GM19023 (cell line): ENCODE measurements at regions not wholly inside any gene's neighbourhood (a gene's known extent, or its start where the extent isn't known, plus 50 kb on each side); places are given as distances from the start of the nearest gene placed in this dataset.

Experiments used
- ATAC-seq: cut with Tn5 transposase; IDR thresholded peaks from one replicate; pipeline ENCODE4 v1.9.1; 2021; ENCODE audit warnings: mild to moderate bottlenecking, moderate library complexity; ENCODE audit not compliant: unreplicated experiment

DNA sequence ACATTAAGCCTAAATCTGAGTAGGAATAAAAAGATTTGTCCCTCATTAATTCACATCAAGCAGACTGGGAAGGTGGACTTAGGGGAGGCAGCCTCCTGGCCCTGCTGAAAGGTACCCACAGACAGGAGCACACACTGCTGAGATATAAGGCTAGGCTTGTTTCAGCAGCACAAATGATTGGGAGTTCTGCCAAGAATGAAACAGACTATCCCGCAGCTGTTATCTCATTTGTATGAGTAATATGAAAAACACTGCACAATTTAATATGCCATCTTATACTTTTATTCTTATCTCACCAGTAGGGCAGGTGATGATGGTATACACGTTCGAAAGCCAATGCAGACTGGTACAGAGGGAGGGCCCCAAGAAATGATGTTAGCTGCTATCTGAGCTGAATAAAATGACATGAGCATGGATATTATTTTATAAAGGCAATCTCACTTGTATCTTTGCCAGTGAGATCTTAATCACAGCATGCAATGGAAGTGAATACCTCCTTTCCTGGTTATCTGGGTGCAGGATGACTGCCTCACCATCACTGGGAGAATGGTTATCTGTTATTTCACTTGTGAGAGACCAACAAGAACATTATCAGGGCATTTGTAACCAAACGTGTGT, 258.7 kb upstream of the PPP2R3A start:
- ATAC-seq: no peak

- no peak for ATAC-seq
Measured at GRCh38 chr3:135719449-135719848, 246.1 kb upstream of the PPP2R3A start.

DNA sequence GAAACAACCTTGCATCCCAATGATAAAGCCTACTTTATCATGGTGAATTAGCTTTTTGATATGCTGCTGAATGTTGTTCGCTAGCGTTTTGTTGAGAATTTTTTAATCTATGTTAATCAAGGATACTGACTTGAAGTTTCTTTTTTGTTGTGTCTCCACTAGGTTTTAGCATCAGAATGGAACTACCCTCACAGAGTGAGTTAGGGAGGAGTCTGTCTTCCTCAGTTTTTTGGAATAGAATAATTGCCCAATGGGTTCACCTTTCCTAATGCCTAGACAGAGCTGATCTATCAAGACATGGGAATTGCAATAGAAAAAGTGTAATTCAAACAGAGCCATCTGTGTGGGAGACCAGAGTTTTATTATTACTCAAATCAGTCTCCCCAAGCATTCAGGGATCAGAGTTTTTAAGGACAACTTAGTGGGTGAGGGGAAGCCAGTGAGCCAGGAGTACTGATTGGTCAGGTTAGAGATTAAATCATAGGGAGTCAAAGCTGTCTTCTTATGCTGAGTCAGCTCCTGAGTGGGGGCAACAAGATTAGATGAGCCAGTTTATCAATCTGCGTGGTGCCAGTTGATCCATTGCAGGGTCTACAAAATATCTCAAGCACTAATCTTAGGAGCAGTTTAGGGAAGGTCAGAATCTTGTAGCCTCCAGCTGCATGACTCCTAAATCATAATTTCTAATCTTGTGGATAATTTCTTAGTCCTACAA, 237.4 kb upstream of the PPP2R3A start:
- ATAC-seq: no peak

DNA sequence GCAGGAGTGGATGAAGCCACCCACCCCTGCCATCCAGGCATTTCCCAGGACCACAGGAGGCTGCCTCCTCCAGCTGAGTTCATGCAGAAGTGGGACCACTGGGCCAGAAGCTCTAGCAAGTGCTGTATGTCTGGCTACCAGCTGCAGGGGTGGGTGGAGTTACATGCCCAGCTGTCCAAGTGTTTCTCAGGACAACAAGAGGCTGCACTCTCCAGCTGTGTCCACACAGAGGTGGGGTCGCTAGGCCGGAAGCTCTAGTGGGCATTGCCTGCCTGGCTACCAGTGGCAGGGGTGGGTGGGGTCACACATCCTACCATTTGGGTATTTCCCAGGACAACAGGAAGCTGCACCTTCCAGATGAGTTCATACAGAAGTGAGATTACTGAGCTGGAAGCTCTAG, 234.0 kb upstream of the PPP2R3A start:
- ATAC-seq: no peak

GRCh38 chr3:135736740-135737139, 228.8 kb upstream of the PPP2R3A start:
- no peak for ATAC-seq

- ATAC-seq: no peak
Measured at GRCh38 chr3:135739779-135740178, 225.7 kb upstream of the PPP2R3A start.

GRCh38 chr3:135740211-135740610, 225.3 kb upstream of the PPP2R3A start:
- ATAC-seq: no peak

GRCh38 chr3:135740751-135741150, 224.8 kb upstream of the PPP2R3A start:
- no peak for ATAC-seq

DNA sequence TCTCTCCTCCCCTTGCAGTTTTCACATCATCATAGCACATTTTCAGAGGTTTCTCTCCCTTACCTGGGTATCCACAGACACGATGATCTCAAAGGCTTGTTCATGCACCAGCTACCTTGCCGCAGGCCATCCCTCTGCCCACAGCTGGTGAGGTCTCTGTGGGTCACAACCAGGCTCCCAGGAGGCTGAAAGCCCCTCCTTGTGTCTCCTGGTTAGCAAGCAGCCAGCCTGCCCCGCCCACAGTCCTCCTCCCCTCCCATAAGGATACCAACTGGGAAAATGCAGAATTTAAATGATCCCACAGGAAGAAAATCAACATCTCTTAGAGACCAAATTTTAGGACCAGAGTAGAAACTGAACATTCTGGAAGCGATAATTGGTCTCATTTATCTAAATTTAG, 213.5 kb upstream of the PPP2R3A start:
- no peak for ATAC-seq

DNA sequence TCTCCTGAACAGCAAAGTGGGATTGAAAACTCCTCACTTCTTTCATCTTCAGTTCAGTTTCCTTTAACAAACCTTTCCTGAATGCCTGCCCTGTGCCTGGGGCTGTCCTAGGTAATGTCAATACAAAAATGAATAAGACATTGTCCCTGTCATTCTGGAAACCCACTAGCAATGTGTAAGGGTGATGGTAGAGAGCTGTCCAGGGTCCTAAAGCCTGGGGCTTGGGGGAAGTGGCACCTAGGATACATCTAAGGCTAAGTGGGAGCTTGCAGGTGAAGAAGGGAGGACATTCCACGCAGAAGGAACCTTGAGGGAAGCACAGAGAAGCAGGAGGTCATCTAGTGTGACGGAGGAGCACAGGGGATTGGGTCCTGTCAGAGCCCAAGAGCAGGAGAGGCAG, 212.7 kb upstream of the PPP2R3A start:
- ATAC-seq: no peak

GRCh38 chr3:135753506-135753905, 212.0 kb upstream of the PPP2R3A start:
- no peak for ATAC-seq

GRCh38 chr3:135755330-135756105, 210.0 kb upstream of the PPP2R3A start:
- no peak for ATAC-seq

- no peak for ATAC-seq
Measured at GRCh38 chr3:135756106-135756668, 209.3 kb upstream of the PPP2R3A start.

DNA sequence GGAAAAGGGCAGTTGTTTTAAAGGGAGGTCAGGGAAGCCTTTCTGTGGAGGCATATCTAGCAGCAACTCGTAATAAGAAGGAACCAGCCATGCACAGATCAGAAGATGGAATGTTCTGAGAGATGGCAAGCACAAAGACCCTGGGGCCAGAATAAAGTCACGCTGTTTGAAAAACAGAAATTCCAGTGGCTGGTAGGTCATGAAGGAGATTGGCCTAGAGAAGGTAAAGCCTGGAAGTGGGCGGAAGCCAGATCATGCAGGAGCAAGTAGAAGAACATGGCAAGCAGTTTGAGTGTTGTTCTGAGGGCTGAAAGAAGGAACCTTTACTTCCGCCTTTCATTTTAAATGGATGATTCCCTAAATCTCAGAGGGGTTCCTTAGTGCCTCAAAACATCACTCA, 208.1 kb upstream of the PPP2R3A start:
- ATAC-seq: no peak

DNA sequence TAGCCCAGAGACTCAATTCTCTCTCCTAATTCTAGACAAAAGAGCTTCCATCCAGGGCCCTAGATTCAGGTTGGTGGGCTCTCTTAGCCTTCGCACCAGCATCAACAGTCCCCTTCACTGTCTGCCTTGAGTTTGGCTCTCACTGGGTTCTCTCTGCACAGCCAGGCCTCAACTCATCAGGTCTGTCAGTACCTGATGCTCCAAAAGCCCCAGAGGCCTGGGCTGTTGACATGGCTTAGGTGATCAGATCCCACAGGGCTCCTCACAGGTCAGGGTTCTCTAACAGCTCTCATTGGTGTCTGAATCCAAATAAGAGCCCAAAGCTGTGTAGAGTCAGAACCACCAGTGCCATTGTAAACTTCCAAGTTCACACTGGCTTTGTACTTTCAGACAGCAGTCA, 206.6 kb upstream of the PPP2R3A start:
- no peak for ATAC-seq

- no peak for ATAC-seq
Measured at GRCh38 chr3:135759651-135760050, 205.9 kb upstream of the PPP2R3A start.

DNA sequence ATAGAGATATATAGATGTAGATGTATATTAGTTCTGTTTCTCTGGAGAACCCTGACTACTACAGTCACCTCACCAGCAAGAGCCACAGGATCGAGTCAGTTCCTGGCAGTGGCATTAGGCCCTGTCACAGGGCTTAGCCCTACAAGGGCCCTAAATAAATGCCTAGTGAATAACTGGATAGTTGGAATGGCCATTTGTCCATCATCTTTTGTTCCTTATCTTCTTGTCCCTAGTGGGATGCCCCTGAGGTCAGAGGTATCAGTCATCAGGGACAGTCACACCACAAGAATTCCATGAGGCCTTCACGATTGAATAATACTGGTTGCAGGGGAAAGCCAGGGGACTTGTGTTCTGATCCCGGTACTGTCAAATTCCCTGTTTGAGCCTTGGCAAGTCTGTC, 204.9 kb upstream of the PPP2R3A start:
- ATAC-seq: no peak

- ATAC-seq: no peak
Measured at GRCh38 chr3:135762188-135762856, 203.2 kb upstream of the PPP2R3A start.

DNA sequence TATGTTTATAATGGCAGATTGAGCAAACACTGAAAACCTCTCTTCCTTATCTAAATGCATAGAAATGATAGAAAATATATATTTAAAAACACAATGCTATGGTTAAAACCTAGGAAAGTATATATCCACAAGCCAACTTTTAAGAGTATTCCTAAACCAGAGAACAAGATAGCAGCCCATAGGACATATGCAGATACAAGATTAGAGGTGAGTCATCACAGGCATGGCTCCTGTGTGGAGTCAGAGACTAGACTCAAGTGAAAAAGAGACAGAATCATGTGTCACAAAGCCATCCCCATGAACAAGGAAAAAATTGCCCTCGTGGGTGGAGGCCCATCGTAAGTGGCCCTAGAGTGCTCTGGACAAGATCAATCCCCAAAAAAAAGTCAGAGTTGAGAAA, 199.4 kb upstream of the PPP2R3A start:
- no peak for ATAC-seq

- no peak for ATAC-seq
Measured at GRCh38 chr3:135771760-135772159, 193.8 kb upstream of the PPP2R3A start.

DNA sequence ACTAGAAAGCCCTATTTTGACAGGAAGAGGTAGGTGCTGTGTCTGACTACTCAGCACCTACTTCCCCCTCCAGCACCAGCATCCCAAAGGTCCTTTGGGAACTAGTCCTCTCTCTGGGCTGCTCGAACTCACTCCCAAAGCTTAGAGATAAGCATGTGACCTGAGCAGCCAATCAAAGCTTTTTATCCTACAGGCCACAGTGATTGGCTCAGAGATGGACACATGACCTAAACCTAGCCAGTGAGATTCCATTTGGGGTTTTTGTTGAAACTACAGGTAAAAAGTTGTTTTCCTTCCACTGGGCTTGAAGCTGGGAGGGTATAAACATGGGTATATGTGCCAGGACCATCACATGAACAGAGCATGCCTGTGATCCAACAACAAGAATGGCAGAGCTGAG, 186.5 kb upstream of the PPP2R3A start:
- no peak for ATAC-seq
